ENCODE measurements at regions not wholly inside any gene's neighbourhood (a gene's known extent, or its start where the extent isn't known, plus 50 kb on each side); places are given as distances from the start of the nearest gene placed in this dataset.
A peak's percentile ranks its signal among the peaks of the same experiment; 100 is the strongest.

DNA sequence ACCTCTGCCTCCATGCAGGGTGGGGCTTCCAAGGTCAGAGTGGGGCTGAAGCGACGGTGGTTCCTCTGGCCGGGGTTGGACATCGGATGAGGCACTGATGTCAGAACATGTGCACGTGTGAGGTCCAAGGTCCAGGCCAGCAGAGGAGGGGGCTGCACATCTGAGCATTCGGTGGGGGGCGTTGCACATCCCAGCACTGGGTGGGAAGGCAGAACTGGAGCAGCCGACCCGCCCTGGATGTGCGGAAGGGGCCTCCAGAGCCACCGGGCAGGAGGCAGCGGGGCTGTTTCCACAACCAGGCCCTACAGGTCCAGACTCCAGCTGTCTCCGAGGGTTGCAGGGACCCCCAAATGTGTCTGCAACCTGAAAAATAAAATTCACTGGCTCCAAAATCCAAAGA lies 271.0 kb downstream of the CTTN start:
- Histone ChIP-seq H3K27ac (ENCODE audit: low read depth, low read length) (no peak overlapping the region), H3K27me3 (ENCODE audit: control insufficient read depth, insufficient read depth, low read length) (no peaks in the 10 kb centered on the region), H3K9me3 (ENCODE audit: control insufficient read depth, insufficient read depth, low read length) (no peaks in the 10 kb centered on the region), H3K9ac (ENCODE audit: low read depth, low read length) (no peak overlapping the region), H3K4me1 (ENCODE audit: control insufficient read depth, insufficient read depth, low read length) (peaks cover 17% of the 10 kb centered on the region), H3K4me3 (ENCODE audit: low read depth, low read length) (no peak overlapping the region), H3K36me3 (ENCODE audit: control insufficient read depth, insufficient read depth, low read length) (no peaks in the 10 kb centered on the region; the same call in 1 of the 2 replicates)

DNA sequence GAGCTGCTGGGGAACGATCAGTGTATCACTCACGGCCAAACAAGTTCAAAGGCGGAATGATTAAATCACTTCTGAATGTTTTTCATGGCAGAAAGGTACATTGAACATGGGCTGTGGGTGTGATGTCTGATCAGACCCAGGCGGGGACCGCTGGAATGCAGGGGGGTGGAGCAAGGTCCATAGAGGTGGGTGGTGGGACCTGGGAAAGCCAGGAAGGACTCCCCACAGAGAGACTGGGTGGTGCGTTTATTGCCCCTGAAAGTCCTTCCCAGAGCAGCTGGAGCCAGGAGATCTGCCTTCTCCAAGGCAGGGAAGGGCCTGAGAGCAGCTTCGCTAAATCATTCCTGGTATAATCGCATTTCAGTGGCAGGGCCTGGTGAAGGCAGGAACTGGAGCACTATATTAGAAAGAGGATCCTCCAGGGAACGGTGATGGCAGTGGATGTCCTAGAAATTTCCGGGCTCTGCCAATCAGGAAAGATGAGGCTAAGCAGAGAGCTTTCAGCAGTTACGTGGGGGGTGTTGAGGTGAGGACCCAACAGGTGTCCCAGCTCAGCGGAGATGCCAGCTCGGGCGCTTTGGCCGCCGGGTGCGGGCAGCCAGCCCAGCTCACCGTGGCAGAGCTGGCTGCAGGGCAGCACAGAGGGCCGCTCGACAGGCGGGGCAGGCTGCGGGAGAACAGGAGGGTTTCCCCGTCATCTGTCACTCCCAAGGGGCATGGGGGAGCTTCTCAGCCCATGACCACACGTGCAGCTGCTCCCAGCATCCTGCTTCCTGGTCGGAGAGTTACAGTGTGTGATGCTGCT lies 271.7 kb downstream of the CTTN start:
- Histone ChIP-seq H3K4me3 (ENCODE audit: low read depth, low read length) (no peak overlapping the region), H3K4me1 (ENCODE audit: control insufficient read depth, insufficient read depth, low read length) (peaks cover 17% of the 10 kb centered on the region), H3K27ac (ENCODE audit: low read depth, low read length) (no peak overlapping the region), H3K9me3 (ENCODE audit: control insufficient read depth, insufficient read depth, low read length) (no peaks in the 10 kb centered on the region), H3K27me3 (ENCODE audit: control insufficient read depth, insufficient read depth, low read length) (no peaks in the 10 kb centered on the region), H3K9ac (ENCODE audit: low read depth, low read length) (no peak overlapping the region), H3K36me3 (ENCODE audit: control insufficient read depth, insufficient read depth, low read length) (no peaks in the 10 kb centered on the region; the same call in 1 of the 2 replicates)

DNA sequence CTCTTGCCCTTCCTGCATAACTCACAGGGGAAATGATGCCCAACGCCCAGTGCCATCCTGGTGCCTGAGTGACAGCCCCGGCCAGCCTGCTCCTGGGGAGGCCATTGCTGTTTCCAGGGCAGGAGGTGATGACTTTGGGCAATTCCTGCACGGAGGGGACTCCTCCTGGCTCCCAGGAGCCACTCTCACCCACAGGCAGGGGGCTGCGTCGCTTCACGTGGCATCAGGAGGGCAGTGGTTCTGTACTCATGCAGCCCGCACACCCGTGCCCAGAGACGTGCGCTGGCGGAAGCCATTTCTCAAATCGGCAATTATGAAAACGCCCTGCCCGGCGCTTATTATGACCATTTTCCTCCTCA lies 272.3 kb downstream of the CTTN start:
- H3K27ac ChIP-seq (ENCODE audit: low read depth, low read length): no peak overlapping the region
- H3K36me3 ChIP-seq (ENCODE audit: control insufficient read depth, insufficient read depth, low read length): no peaks in the 10 kb centered on the region; the same call in 1 of the 2 replicates
- H3K9ac ChIP-seq (ENCODE audit: low read depth, low read length): no peak overlapping the region
- no peak overlapping the region for H3K4me3 ChIP-seq (ENCODE audit: low read depth, low read length)
- H3K27me3 ChIP-seq (ENCODE audit: control insufficient read depth, insufficient read depth, low read length): no peaks in the 10 kb centered on the region
- peaks cover 17% of the 10 kb centered on the region for H3K4me1 ChIP-seq (ENCODE audit: control insufficient read depth, insufficient read depth, low read length)
- no peaks in the 10 kb centered on the region for H3K9me3 ChIP-seq (ENCODE audit: control insufficient read depth, insufficient read depth, low read length)

DNA sequence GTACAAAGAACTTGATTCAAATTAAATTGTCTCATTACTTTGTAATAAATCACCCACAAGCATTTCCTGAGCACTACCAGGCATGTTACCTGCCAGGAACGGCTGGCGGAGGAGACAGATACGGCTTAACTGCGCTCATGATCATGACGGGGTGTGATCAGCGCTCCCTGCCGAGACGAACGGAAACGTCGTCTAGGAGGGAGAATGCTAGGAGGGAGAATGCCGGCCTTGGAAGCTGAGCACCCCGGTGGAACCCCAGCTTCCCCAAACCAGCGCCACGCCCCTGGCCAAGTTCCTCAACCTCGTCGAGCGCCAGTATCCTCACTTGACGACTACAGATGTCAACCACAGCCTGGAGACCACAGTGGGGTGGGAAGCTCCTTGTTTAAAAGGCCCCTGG lies 272.8 kb downstream of the CTTN start:
- no peaks in the 10 kb centered on the region for H3K27me3 ChIP-seq (ENCODE audit: control insufficient read depth, insufficient read depth, low read length)
- H3K36me3 ChIP-seq (ENCODE audit: control insufficient read depth, insufficient read depth, low read length): no peaks in the 10 kb centered on the region; the same call in 1 of the 2 replicates
- no peak overlapping the region for H3K9ac ChIP-seq (ENCODE audit: low read depth, low read length)
- H3K27ac ChIP-seq (ENCODE audit: low read depth, low read length): peak overlapping the region; percentile 9
- H3K9me3 ChIP-seq (ENCODE audit: control insufficient read depth, insufficient read depth, low read length): no peaks in the 10 kb centered on the region
- H3K4me3 ChIP-seq (ENCODE audit: low read depth, low read length): no peak overlapping the region
- peaks cover 17% of the 10 kb centered on the region for H3K4me1 ChIP-seq (ENCODE audit: control insufficient read depth, insufficient read depth, low read length)

DNA sequence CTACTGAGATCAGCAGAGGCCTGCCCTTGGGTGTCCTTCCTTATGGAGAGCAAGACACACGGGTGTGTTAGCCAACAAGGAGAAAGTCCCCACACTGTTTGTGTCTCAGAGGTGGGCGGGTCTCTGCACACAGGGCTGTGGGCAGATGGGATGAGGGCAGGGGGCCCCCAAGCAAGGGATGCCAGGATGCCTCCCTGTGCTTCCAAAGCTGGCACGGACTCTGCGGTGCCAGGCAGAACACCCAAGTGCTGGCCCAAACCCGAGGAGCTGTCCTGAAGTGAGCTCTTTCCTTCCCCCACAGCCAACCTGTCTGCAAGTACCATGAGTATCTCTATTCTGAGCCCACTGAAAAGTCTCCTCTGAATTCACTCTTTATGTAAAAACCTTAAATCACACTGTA lies 273.3 kb downstream of the CTTN start:
- no peaks in the 10 kb centered on the region for H3K27me3 ChIP-seq (ENCODE audit: control insufficient read depth, insufficient read depth, low read length)
- no peaks in the 10 kb centered on the region; the same call in 1 of the 2 replicates for H3K36me3 ChIP-seq (ENCODE audit: control insufficient read depth, insufficient read depth, low read length)
- no peaks in the 10 kb centered on the region for H3K9me3 ChIP-seq (ENCODE audit: control insufficient read depth, insufficient read depth, low read length)
- H3K27ac ChIP-seq (ENCODE audit: low read depth, low read length): no peak overlapping the region
- H3K9ac ChIP-seq (ENCODE audit: low read depth, low read length): no peak overlapping the region
- no peak overlapping the region for H3K4me3 ChIP-seq (ENCODE audit: low read depth, low read length)
- H3K4me1 ChIP-seq (ENCODE audit: control insufficient read depth, insufficient read depth, low read length): peaks cover 17% of the 10 kb centered on the region

DNA sequence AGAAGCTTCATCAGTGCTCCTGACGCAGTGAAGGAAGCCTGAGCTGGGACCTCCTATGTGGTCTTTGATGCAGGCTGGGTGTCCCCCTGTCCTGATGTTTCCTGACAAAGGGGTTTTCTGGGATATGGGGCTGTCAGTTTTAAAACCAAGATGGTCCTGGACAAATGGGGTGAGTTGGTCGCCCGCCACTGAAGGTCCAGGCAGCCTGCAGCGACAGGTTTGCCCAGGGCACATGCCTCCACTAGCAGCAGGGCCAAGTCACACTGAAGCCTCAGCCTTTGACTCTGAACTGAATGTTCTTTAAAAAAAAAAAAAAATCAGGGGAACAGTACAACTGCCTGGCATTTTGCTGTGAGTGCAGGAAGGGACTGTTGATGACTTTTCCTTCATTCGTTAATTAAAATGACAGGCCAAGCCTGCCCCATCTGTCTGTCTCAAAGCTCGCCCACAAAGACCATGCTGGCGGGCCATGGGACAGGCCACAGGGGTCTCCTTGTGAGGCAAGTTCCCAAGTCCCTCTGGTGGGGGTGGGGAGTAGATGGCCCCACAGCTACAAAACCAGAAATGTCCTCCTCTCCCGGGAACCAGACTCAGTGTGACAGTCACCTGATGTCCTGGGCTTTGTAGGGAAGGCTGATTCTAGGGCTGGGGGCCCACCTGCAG lies 274.8 kb downstream of the CTTN start:
- no peaks in the 10 kb centered on the region for H3K27me3 ChIP-seq (ENCODE audit: control insufficient read depth, insufficient read depth, low read length)
- H3K4me1 ChIP-seq (ENCODE audit: control insufficient read depth, insufficient read depth, low read length): peaks cover 17% of the 10 kb centered on the region

DNA sequence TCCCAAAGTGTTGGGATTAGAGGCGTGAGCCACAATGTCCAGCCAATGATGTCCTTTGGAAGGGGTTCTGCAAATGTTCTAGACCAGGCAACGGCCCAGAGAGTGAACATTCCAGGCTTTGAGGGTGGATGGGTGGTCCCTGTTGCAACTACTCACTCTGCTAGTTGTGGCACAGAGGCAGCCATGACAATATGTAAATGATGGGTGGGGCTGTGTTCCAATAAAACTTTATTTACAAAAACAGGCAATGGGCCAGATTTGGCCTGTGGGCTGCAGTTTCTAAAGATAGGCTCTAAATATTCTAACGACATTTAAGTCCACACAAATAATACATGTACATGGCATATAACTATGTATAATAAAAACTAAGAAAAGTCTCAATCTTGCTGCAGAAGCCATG lies 276.3 kb downstream of the CTTN start:
- H3K4me3 ChIP-seq (ENCODE audit: low read depth, low read length): no peak overlapping the region
- no peak overlapping the region for H3K27ac ChIP-seq (ENCODE audit: low read depth, low read length)
- no peaks in the 10 kb centered on the region for H3K9me3 ChIP-seq (ENCODE audit: control insufficient read depth, insufficient read depth, low read length)
- H3K9ac ChIP-seq (ENCODE audit: low read depth, low read length): no peak overlapping the region
- H3K27me3 ChIP-seq (ENCODE audit: control insufficient read depth, insufficient read depth, low read length): no peaks in the 10 kb centered on the region
- peaks cover 17% of the 10 kb centered on the region for H3K4me1 ChIP-seq (ENCODE audit: control insufficient read depth, insufficient read depth, low read length)
- H3K36me3 ChIP-seq (ENCODE audit: control insufficient read depth, insufficient read depth, low read length): no peaks in the 10 kb centered on the region

More for the DNA sequence above, 274.8 kb downstream of the CTTN start:
- no peak overlapping the region for H3K4me3 ChIP-seq (ENCODE audit: low read depth, low read length)
- H3K36me3 ChIP-seq (ENCODE audit: control insufficient read depth, insufficient read depth, low read length): no peaks in the 10 kb centered on the region; the same call in 1 of the 2 replicates
- H3K27ac ChIP-seq (ENCODE audit: low read depth, low read length): no peak overlapping the region
- no peaks in the 10 kb centered on the region for H3K9me3 ChIP-seq (ENCODE audit: control insufficient read depth, insufficient read depth, low read length)
- H3K9ac ChIP-seq (ENCODE audit: low read depth, low read length): no peak overlapping the region

DNA sequence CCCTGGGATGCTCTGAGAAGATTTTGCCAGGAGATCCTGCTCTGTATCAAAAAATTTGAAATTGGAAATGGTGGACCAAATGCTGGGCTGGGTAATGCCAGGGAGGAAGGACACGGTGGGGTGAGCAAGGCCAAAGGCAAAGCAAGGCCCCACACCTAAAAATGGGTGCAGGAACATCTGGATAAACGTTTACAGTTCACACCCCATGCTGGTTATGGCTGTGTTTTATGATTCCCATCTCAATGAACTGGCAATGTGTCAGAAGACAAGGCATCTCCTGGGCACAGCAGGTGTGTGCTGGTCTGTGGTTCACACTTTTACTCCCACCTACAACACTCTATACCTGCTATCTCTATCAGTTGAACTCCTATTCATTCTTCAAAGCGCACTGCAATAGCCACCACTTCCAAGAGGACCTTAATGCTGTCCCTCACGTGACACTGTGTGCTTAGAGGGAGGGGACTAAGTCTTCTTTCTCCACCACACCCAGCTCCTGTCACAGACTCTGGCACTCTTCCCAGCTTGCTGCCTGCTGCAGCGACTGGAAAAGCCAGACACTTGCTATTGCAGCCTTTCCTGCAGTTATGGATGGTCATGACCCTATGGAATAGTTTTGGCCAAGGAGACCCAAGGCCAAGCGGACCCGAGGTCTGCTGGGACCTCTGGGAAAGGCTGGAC lies 277.5 kb downstream of the CTTN start:
- H3K4me1 ChIP-seq (ENCODE audit: control insufficient read depth, insufficient read depth, low read length): peaks cover 10% of the 10 kb centered on the region
- no peak overlapping the region for H3K4me3 ChIP-seq (ENCODE audit: low read depth, low read length)
- H3K36me3 ChIP-seq (ENCODE audit: control insufficient read depth, insufficient read depth, low read length): no peaks in the 10 kb centered on the region
- H3K27ac ChIP-seq (ENCODE audit: low read depth, low read length): no peak overlapping the region
- no peaks in the 10 kb centered on the region for H3K9me3 ChIP-seq (ENCODE audit: control insufficient read depth, insufficient read depth, low read length)
- no peak overlapping the region for H3K9ac ChIP-seq (ENCODE audit: low read depth, low read length)
- H3K27me3 ChIP-seq (ENCODE audit: control insufficient read depth, insufficient read depth, low read length): no peaks in the 10 kb centered on the region

DNA sequence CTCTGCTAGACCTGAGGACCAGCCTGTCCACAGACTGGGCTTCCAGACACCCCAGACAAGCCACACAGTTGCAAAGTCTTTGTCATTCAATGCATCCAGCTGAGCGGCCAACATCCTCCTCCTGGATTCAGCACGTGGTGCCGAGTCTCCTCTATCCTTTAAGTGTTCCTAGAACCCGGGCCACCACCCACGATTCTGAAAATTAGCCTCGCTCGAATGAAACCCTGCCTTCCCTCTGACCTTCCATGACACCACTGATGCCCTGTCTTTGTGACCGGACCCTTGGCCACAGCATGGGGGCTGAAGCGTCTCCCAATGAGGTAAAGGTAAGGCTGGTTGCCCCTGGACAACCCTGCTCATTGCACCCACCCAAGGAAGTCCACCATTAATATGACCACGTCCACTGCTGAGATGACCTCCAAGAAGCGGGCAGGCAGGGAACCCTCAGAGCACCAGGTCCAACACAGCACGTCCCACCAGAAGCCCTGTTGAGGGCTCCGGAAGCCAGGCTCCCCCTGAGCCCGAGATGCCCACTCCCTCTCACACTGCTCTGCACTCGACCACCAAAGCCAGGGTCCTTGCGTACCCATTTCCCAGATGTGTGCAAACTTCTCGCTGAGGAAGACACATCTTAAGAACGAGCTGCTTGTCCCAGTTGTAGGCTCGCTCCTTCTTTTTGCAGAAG lies 279.0 kb downstream of the CTTN start:
- H3K36me3 ChIP-seq (ENCODE audit: control insufficient read depth, insufficient read depth, low read length): no peaks in the 10 kb centered on the region
- no peak overlapping the region for H3K27ac ChIP-seq (ENCODE audit: low read depth, low read length)
- H3K27me3 ChIP-seq (ENCODE audit: control insufficient read depth, insufficient read depth, low read length): no peaks in the 10 kb centered on the region
- H3K9ac ChIP-seq (ENCODE audit: low read depth, low read length): no peak overlapping the region
- H3K4me3 ChIP-seq (ENCODE audit: low read depth, low read length): no peak overlapping the region
- no peaks in the 10 kb centered on the region for H3K9me3 ChIP-seq (ENCODE audit: control insufficient read depth, insufficient read depth, low read length)
- H3K4me1 ChIP-seq (ENCODE audit: control insufficient read depth, insufficient read depth, low read length): no peaks in the 10 kb centered on the region

DNA sequence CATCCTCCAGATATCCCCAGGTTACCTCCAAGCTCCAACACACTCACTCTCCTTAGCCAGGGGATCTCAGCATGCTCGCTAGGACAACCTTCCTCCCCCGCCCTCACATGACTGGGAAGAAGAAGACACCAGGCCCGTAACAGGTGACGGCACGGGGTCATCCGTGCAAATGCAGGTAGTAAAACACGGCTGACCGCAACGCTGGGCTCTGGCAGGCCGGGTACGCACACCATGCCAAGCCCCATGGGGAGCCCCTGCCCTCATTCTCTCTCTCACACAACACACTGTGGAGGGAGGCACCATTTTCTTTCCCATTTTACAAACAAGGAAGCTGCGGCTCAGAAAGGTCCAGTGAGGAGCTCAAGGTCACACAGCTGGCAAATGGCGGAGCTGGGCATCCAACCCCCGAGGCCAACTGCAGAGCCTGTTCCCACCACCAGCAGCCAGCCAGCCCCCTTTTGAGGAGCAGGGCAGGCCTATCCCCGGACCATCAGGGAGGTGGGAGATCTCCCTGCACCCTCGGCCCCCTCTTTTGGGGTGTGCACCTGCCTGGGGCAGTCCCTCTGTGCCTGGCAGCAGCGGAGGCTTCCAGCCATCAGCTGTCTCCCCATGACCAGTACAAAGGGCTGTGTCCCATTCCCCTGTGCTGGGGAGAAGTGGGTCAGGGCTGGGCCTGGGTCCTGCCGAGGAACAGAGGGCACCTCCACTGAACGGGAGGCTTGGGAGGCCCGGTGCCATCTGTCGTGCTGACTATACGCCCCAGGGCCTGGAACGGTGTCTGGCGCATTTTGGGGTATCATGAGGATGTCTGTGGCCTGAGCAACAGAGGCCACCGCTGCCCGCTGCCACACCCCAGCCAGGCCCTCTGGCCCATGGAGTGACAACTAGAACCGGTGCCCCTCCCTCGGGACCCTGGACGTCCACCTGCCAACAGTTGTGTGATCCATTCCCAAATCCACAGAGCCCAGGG lies 280.9 kb downstream of the CTTN start:
- H3K27ac ChIP-seq (ENCODE audit: low read depth, low read length): no peak overlapping the region
- H3K36me3 ChIP-seq (ENCODE audit: control insufficient read depth, insufficient read depth, low read length): no peaks in the 10 kb centered on the region
- H3K4me1 ChIP-seq (ENCODE audit: control insufficient read depth, insufficient read depth, low read length): no peaks in the 10 kb centered on the region
- no peaks in the 10 kb centered on the region for H3K27me3 ChIP-seq (ENCODE audit: control insufficient read depth, insufficient read depth, low read length)
- H3K9ac ChIP-seq (ENCODE audit: low read depth, low read length): no peak overlapping the region
- no peak overlapping the region for H3K4me3 ChIP-seq (ENCODE audit: low read depth, low read length)
- H3K9me3 ChIP-seq (ENCODE audit: control insufficient read depth, insufficient read depth, low read length): no peaks in the 10 kb centered on the region
